Neural crest cell (in vitro differentiated cells): ENCODE measurements at regions not wholly inside any gene's neighbourhood (a gene's known extent, or its start where the extent isn't known, plus 50 kb on each side); places are given as distances from the start of the nearest gene placed in this dataset.
"Not testable (repeated sequence)": the region's sequence is repeated elsewhere in the genome, so short reads cannot be mapped to it uniquely, and the experiment has no call there.

Source experiments
- DNase-seq: peaks from one replicate; pipeline ENCODE4 v3.0.0; 2021; ENCODE audit warnings: low read depth, mixed read lengths, low spot score
- H3K27ac Mint-ChIP-seq: one replicate; pipeline ENCODE4 v1.8.0; 2021; ENCODE audit warnings: mild to moderate bottlenecking, mixed read lengths; ENCODE audit not compliant: unreplicated experiment
- H3K27me3 Mint-ChIP-seq: 2 replicates; pipeline ENCODE4 v1.8.0; 2021; ENCODE audit warnings: low read depth, mild to moderate bottlenecking, mixed read lengths
- H3K36me3 Mint-ChIP-seq: 2 replicates; pipeline ENCODE4 v1.8.0; 2021; ENCODE audit warnings: low read depth, mild to moderate bottlenecking, mixed read lengths
- H3K4me1 Mint-ChIP-seq: 2 replicates; pipeline ENCODE4 v1.8.0; 2021; ENCODE audit warnings: mixed read lengths
- H3K4me3 Mint-ChIP-seq: one replicate; pipeline ENCODE4 v1.8.0; 2021; ENCODE audit warnings: mild to moderate bottlenecking, mixed read lengths
- H3K9me3 Mint-ChIP-seq: 2 replicates; pipeline ENCODE4 v1.8.0; 2021; ENCODE audit warnings: mixed read lengths

GRCh38 chr2:91500246-91500977, 2808.9 kb downstream of the RPIA start:
- H3K4me3 Mint-ChIP-seq, H3K27ac Mint-ChIP-seq, H3K36me3 Mint-ChIP-seq, H3K27me3 Mint-ChIP-seq, DNase-seq, H3K4me1 Mint-ChIP-seq, H3K9me3 Mint-ChIP-seq: not testable (repeated sequence)

GRCh38 chr2:91500978-91501310, 2809.5 kb downstream of the RPIA start:
- H3K4me1 Mint-ChIP-seq, H3K27me3 Mint-ChIP-seq, DNase-seq, H3K27ac Mint-ChIP-seq, H3K4me3 Mint-ChIP-seq, H3K36me3 Mint-ChIP-seq, H3K9me3 Mint-ChIP-seq: not testable (repeated sequence)

- H3K27me3 Mint-ChIP-seq, H3K36me3 Mint-ChIP-seq, H3K9me3 Mint-ChIP-seq, DNase-seq, H3K4me3 Mint-ChIP-seq, H3K4me1 Mint-ChIP-seq, H3K27ac Mint-ChIP-seq: not testable (repeated sequence)
Observed at GRCh38 chr2:91501481-91502080, 2810.1 kb downstream of the RPIA start.

GRCh38 chr2:91503572-91503958, 2812.1 kb downstream of the RPIA start:
- not testable (repeated sequence) for H3K27ac Mint-ChIP-seq, H3K4me3 Mint-ChIP-seq, H3K36me3 Mint-ChIP-seq, H3K27me3 Mint-ChIP-seq, H3K4me1 Mint-ChIP-seq, H3K9me3 Mint-ChIP-seq, DNase-seq

GRCh38 chr2:91503959-91504741, 2812.7 kb downstream of the RPIA start:
- H3K36me3 Mint-ChIP-seq, H3K4me3 Mint-ChIP-seq, H3K27ac Mint-ChIP-seq, H3K27me3 Mint-ChIP-seq, H3K9me3 Mint-ChIP-seq, DNase-seq, H3K4me1 Mint-ChIP-seq: not testable (repeated sequence)

- H3K27me3 Mint-ChIP-seq, DNase-seq, H3K4me1 Mint-ChIP-seq, H3K9me3 Mint-ChIP-seq, H3K36me3 Mint-ChIP-seq, H3K4me3 Mint-ChIP-seq, H3K27ac Mint-ChIP-seq: not testable (repeated sequence)
Observed at GRCh38 chr2:91508816-91509215, 2817.3 kb downstream of the RPIA start.

- H3K4me3 Mint-ChIP-seq, DNase-seq: not testable (repeated sequence)
Observed at GRCh38 chr2:91509276-91509675, 2817.8 kb downstream of the RPIA start.

GRCh38 chr2:91511166-91511565, 2819.7 kb downstream of the RPIA start:
- H3K27me3 Mint-ChIP-seq, DNase-seq, H3K4me3 Mint-ChIP-seq, H3K27ac Mint-ChIP-seq, H3K9me3 Mint-ChIP-seq, H3K36me3 Mint-ChIP-seq, H3K4me1 Mint-ChIP-seq: not testable (repeated sequence)

More at GRCh38 chr2:91509276-91509675, 2817.8 kb downstream of the RPIA start:
- H3K27ac Mint-ChIP-seq, H3K36me3 Mint-ChIP-seq, H3K27me3 Mint-ChIP-seq, H3K9me3 Mint-ChIP-seq, H3K4me1 Mint-ChIP-seq: not testable (repeated sequence)

GRCh38 chr2:91515966-91516365, 2824.5 kb downstream of the RPIA start:
- not testable (repeated sequence) for H3K36me3 Mint-ChIP-seq, DNase-seq, H3K9me3 Mint-ChIP-seq, H3K27me3 Mint-ChIP-seq, H3K4me1 Mint-ChIP-seq, H3K27ac Mint-ChIP-seq, H3K4me3 Mint-ChIP-seq

GRCh38 chr2:91516669-91517068, 2825.2 kb downstream of the RPIA start:
- not testable (repeated sequence) for H3K4me1 Mint-ChIP-seq, H3K36me3 Mint-ChIP-seq, DNase-seq, H3K27me3 Mint-ChIP-seq, H3K4me3 Mint-ChIP-seq, H3K27ac Mint-ChIP-seq, H3K9me3 Mint-ChIP-seq

- not testable (repeated sequence) for H3K36me3 Mint-ChIP-seq, H3K4me1 Mint-ChIP-seq, H3K4me3 Mint-ChIP-seq, H3K9me3 Mint-ChIP-seq, DNase-seq, H3K27ac Mint-ChIP-seq, H3K27me3 Mint-ChIP-seq
Observed at GRCh38 chr2:91517846-91518245, 2826.4 kb downstream of the RPIA start.

- not testable (repeated sequence) for H3K27ac Mint-ChIP-seq, H3K4me3 Mint-ChIP-seq, DNase-seq, H3K4me1 Mint-ChIP-seq, H3K9me3 Mint-ChIP-seq, H3K36me3 Mint-ChIP-seq, H3K27me3 Mint-ChIP-seq
Observed at GRCh38 chr2:91518361-91518981, 2827.0 kb downstream of the RPIA start.

- H3K4me1 Mint-ChIP-seq, DNase-seq, H3K36me3 Mint-ChIP-seq, H3K27me3 Mint-ChIP-seq, H3K27ac Mint-ChIP-seq, H3K4me3 Mint-ChIP-seq, H3K9me3 Mint-ChIP-seq: not testable (repeated sequence)
Observed at GRCh38 chr2:91519359-91519758, 2827.9 kb downstream of the RPIA start.
